Inflammatory macrophage (primary cell): ENCODE measurements at regions not wholly inside any gene's neighbourhood (a gene's known extent, or its start where the extent isn't known, plus 50 kb on each side); places are given as distances from the start of the nearest gene placed in this dataset.
A peak's percentile ranks its signal among the peaks of the same experiment; 100 is the strongest.
"Not testable (repeated sequence)": the region's sequence is repeated elsewhere in the genome, so short reads cannot be mapped to it uniquely, and the experiment has no call there.

Source experiments
- DNase-seq, 2 donors: peaks; one replicate each; pipeline ENCODE4 v3.0.0-alpha.2; 2020 to 2022

- no peak for DNase-seq
Measured at GRCh38 chrX:66902081-66902480, 263.2 kb upstream of the EDA2R start.

GRCh38 chrX:66900886-66901285, 262.0 kb upstream of the EDA2R start:
- DNase-seq: no peak

DNA sequence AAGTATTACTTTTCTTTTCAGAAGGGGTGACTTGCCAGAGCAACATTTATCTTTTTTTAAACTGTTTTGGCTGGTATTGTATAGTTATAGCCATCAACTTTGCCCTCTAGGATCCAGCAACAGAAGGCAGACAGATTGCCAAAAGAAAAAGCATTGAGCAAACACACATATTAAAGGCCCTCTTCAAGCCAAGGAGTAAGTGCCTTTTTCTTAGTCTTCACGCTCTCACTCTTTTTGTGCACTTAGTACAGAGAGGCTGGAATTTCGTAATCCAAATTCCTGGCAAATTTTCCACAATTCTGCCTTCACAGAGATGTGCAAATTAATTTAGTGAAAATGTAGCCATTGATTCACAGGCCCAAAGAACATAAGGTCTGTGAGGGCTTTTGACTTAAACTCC, 253.1 kb upstream of the EDA2R start:
- DNase-seq: no peak

- DNase-seq: no peak
Measured at GRCh38 chrX:66889418-66889817, 250.5 kb upstream of the EDA2R start.

- DNase-seq: no peak
Measured at GRCh38 chrX:66882101-66882500, 243.2 kb upstream of the EDA2R start.

DNA sequence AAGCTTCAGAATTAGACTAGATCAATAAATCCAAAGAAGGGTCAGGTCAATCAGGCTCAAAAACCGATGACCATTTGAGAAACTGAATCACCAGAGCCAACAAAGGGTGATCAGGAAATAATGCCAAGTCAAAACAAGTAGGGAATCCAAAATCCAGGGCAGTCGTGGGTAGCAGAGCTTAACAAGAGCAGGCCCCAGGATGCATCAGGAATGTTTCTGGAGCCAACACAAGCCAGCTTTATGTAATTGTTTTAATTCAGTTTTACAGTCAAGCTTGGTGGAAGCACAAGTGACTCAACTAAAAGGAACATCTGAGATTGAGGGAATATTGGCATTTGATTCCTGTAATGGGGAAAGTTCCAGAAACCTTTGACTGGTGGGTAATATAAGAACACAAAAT, 237.9 kb upstream of the EDA2R start:
- DNase-seq: no peak

GRCh38 chrX:66872771-66873170, 233.9 kb upstream of the EDA2R start:
- no peak for DNase-seq

GRCh38 chrX:66863721-66864120, 224.8 kb upstream of the EDA2R start:
- DNase-seq: no peak

DNA sequence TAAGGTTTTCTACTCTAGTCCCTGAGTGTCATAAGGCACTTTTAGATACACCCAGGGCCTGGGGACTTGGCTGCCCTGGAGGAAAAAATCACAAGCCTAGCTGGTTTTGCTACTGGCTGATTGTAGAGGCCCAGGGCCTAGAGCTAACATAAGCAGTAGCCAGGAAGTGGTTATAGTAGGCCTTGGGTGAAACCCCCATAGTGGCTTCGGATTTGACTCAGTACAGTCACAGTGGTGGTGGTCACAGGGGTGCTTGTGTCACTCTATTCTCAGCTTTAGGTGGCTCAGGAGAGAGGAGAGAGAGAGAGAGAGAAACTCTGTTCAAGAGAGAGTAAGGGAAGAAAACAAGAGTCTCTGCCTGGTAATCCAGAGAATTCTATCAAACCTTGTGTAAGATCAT, 194.5 kb upstream of the EDA2R start:
- no peak for DNase-seq

- no peak for DNase-seq
Measured at GRCh38 chrX:66815227-66815626, 176.3 kb upstream of the EDA2R start.

DNA sequence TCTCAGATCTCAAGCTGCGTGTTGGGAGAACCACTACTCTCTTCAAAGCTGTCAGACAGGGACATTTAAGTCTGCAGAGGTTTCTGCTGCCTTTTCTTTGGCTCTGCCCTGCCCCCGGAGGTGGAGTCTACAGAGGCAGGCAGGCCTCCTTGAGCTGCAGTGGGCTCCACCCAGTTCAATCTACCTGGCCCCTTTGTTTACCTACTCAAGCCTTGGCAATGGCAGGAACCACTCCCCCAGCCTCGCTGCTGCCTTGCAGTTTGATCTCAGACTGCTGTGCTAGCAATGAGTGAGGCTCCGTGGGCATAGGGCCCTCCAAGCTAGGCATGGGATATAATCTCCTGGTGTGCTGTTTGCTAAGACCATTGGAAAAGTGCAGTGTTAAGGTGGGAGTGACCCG, 155.6 kb upstream of the EDA2R start:
- not testable (repeated sequence) for DNase-seq

DNA sequence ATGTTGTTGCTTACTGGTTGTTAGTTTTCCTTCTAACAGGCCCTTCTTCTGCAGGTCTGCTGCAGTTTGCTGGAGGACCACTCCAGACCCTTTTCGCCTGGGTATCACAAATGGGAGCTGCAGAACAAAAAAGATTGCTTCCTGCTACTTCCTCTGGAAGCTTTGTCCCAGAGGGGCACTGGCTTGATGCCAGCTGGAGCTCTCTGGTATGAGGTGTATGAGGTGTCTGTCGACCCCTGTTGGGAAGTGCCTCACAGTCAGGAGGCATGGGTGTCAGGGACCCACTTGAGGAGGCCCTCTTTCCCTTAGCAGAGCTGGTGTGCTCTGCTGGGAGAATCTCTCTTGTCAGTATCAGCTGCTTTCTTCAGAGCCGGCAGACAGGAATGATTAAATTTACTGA, 127.4 kb upstream of the EDA2R start:
- DNase-seq: no peak

DNA sequence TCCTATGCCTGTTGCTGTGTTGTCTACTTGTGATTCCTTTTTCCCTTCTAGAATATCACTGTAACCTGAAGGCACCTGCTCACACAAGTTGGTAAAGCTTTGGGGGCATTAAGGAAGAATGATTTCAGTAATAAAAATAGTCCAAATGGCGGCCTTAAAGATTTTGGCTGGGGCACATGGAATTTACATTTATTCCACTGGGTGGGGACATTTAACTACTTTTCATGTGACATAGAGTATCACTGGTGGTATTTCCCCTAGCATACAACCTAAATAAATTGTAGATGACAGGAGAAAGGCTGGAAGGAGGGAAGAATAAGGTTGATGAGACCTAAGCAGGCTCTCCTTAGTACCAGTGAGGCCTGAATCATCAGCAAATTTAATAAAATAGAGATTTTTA, 121.8 kb upstream of the EDA2R start:
- DNase-seq: no peak

DNA sequence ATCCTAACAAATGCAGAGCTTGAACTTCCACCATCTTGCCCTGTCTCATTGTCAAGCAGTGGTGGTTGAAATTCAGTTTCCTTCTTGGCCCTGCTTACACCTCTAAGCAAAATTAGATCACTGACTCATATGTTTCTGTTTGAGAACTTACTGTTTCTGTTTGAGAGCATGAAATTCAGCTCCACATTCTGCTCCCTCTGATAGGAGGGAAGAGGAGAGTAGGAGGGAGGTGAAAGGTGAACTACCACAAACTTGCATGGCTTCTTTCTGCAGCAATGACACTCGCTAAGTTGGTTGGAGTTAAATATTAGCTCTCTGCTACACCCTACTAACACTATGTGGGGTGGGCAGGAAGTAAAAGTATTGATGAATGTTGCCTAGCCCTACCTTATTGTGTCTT, 117.8 kb upstream of the EDA2R start:
- DNase-seq: no peak

DNA sequence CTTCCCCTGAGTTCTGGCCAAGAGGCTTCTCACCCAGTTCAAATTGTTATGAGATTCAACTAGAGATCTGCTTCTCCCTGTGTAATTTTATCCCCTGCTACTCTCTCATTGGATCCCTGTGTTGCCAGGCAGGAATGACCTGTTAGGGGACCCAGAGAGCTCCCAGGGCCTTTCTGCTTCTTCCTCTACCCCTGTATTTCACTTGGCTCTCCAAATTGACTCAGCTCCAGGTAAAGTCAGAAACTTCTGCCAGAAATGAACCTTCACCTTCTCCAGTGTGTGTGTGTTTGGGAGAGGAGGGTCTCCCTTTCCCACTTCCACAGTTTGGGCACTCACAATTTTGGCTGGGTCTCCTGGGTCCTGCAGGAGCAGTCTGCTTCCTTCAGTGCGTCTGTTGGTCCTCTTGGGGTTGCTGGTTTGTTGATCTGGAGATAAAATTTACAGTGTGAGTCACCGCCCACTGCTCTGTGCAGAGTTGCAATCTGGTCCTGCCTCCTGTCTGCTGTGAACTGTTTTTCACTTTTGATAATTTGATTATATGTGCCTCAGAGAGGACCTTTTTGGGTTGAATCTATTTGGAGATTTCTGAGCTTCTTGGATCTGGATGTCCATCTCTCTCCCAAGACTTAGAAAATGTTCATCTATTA, 112.4 kb upstream of the EDA2R start:
- no peak for DNase-seq

DNA sequence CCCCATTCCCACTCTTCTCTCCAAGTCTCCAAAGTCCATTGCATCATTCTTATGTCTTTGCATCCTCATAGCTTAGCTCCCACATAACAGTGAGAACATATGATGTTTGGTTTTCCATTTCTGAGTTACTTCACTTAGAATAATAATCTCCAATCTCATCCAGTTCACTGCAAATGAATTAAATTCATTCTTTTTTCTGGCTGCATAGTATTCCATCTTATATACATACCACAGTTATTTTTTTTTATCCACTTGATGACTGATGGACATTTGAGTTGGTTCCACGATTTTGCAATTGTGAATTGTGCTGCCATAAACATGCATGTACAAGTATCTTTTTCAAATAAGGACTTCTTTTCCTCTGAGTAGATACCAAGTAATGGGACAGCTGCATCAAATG, 105.6 kb upstream of the EDA2R start:
- not testable (repeated sequence) for DNase-seq

DNA sequence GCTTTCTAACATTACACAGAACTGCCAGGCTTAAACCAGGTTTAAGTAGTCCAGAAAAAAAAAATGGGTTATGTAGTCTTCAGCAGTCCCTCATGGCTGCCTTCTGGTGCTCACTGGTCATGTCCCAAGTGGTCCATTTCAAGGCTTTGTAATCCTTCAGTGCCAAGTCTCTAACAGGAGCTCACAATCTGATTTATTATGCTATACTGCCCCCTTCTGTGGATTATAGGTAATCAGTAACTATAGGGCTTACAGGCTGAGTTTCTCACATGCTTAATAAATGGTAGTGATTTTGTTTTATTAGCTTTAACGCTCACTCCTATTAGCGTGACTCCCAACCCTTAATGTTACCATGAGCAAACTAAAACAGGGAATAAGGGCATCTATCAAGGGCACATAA, 92.5 kb upstream of the EDA2R start:
- DNase-seq: peak in 1 of 2 donors; percentile 21

DNA sequence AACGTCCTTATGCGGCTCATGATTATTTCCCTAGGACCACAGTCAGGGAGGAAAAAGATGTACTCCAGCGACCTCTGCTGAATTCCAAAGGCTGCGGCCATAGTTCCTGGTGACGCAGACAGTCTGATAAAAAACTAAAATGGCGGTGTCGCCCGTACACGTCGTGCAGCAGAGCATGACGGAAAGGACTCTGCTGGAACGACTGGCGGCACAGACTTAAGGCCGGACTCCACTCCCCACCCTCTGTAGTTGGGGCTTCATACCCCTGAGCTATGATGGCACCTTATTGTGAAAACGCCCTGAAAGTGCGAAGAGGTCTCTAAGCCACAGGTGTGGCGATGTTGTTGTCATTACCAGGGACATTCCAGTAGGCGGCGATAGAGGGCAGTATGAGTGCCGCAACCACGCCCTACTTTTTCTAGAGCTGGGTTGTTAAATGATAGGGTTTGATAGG, 90.0 kb upstream of the EDA2R start:
- DNase-seq: peak; percentile 40 to 64

DNA sequence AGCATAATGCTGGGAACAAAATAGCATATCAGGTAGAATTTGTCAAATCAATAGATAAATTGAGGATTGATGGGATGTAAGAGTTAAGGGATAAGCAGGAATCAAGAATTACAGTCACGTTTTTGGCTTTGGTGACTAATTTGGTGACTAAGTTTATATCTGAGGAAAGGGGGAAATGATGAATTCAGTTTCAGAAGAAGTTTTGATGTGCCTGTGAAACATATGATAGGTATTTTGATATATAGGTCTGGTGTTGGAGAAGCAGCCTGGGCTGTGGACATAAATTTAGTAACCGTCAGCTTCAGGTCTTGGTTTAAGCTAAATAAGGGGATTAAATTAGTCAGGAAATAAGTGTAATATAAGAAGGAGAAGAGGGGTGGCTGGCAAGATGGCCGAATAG, 79.0 kb upstream of the EDA2R start:
- no peak for DNase-seq

- no peak for DNase-seq
Measured at GRCh38 chrX:66698273-66699204, 59.7 kb upstream of the EDA2R start.

- not testable (repeated sequence) for DNase-seq
Measured at GRCh38 chrX:66692512-66692911, 53.6 kb upstream of the EDA2R start.
